ENCODE measurements at regions not wholly inside any gene's neighbourhood (a gene's known extent, or its start where the extent isn't known, plus 50 kb on each side); places are given as distances from the start of the nearest gene placed in this dataset.

DNA sequence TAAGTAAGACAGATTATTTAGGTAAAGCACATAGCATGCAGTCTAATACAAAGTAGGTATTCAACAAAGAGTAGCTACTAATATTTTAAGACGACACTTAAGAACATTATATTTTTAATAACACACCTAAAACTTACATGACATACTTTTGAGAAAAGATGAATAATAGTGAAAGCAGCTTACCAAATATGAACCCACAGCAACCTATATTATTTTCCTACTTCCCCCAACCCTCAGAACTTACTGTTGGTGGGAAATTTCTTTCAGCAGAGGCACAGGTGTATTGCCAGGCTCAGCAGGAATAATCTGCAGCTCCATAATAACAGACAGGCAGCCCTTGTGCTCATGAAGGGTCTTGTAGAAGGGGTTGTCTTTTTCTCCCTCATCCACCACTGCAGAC lies 498.9 kb downstream of the GLUD2 start:
- Histone ChIP-seq H3K27me3 (no peaks in the 10 kb centered on the region), H3K4me3 (no peak overlapping the region), H3K9me3 (peaks cover 0 to 5% (median 0%) of the 10 kb centered on the region in 4 donors), H3K27ac (no peak overlapping the region), H3K36me3 (no peaks in the 10 kb centered on the region), H3K4me1 (no peaks in the 10 kb centered on the region)
- DNase-seq, result no peak
- 88 to 92% methylated on average over 1 of the region's 1 CpG for WGBS, 2 donors
- ATAC-seq (ENCODE audit: low FRiP score in 2 of 2), result no peak
- TF ChIP-seq EP300 (IDR thresholded peaks at IDR 0.05), result no peak
- no peak for TF ChIP-seq POLR2AphosphoS5 (IDR thresholded peaks at IDR 0.05)
- no peak for TF ChIP-seq POLR2A (IDR thresholded peaks at IDR 0.05)
- TF ChIP-seq CTCF (IDR thresholded peaks at IDR 0.05), result no peak

DNA sequence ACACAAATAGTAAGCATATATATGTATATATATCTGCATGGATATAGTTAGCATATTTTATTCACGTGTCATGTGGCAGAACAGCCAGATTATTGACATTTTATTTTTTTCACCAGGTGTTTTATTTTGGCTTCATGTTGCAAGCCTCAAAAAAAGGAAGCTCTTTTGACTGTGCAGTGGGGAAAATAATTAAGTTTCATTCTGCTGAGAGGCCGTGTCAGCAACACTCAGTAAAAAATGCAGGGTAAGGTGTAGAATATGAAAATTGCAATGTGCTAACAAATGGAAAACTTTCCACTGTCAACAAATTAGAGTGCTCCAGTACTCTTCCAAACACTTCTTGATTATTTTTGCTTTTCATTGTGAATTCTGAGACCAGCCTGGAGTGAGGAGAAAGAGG lies 511.5 kb downstream of the GLUD2 start:
- no peaks in the 10 kb centered on the region for H3K36me3 ChIP-seq
- H3K27ac ChIP-seq, result no peak overlapping the region
- no peaks in the 10 kb centered on the region for H3K9me3 ChIP-seq
- no peak for DNase-seq
- WGBS, 2 donors, result 26 to 30% methylated on average over 2 of the region's 2 CpGs
- TF ChIP-seq CTCF (IDR thresholded peaks at IDR 0.05) (no peak), POLR2AphosphoS5 (IDR thresholded peaks at IDR 0.05) (no peak), EP300 (IDR thresholded peaks at IDR 0.05) (no peak), POLR2A (IDR thresholded peaks at IDR 0.05) (no peak)
- ATAC-seq (ENCODE audit: low FRiP score in 2 of 2), result no peak
- no peaks in the 10 kb centered on the region for H3K27me3 ChIP-seq
- H3K4me1 ChIP-seq, result no peaks in the 10 kb centered on the region
- no peak overlapping the region for H3K4me3 ChIP-seq

DNA sequence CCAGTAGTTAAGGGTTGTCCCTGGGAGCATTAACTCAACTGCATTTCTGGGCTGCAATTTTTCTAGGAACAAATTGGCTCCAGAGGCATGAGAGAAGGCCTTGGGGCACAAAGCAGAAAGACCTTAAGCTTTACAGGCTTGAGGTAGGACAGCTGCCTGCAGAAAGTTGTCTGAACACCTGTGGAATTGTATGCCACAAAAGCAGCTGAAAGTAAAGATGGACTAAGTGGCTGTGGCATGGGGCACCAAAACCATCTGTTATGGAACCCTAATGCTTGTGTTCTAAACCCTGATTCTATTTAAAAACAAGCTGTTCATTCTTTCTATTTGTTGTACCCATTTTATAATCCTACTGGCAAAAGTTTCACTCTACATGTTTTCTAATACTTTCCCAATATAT lies 515.2 kb downstream of the GLUD2 start:
- no peak for TF ChIP-seq POLR2A (IDR thresholded peaks at IDR 0.05)
- no peak for TF ChIP-seq EP300 (IDR thresholded peaks at IDR 0.05)
- TF ChIP-seq POLR2AphosphoS5 (IDR thresholded peaks at IDR 0.05), result no peak
- no peak for TF ChIP-seq CTCF (IDR thresholded peaks at IDR 0.05)
- DNase-seq (no peak), ATAC-seq (ENCODE audit: low FRiP score in 2 of 2) (no peak)
- Histone ChIP-seq H3K9me3 (no peaks in the 10 kb centered on the region), H3K4me1 (no peaks in the 10 kb centered on the region), H3K27ac (no peak overlapping the region), H3K4me3 (no peak overlapping the region), H3K36me3 (no peaks in the 10 kb centered on the region), H3K27me3 (no peaks in the 10 kb centered on the region)

DNA sequence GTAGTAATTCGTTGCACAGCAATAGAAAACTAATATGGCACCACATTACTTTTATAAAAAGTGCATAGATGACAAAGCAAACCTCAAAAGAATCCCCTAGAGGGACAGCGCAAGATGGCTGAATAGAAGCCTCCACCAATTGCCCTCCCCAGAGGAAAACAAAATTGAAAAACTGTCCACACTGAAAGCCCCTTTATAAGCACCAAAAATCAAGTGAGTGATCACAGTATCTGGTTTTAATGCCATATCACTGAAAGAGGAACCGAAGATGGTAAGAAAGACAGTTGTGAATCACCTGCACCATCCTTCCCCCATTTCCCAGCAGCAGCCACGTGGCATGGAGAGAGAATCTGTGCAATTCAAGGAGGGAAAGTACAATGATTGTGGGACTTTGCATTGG lies 522.2 kb downstream of the GLUD2 start:
- no peak for TF ChIP-seq EP300 (IDR thresholded peaks at IDR 0.05)
- Histone ChIP-seq H3K27me3 (no peaks in the 10 kb centered on the region), H3K36me3 (no peaks in the 10 kb centered on the region), H3K27ac (no peak overlapping the region), H3K4me1 (no peaks in the 10 kb centered on the region), H3K4me3 (no peak overlapping the region), H3K9me3 (no peaks in the 10 kb centered on the region)
- 65 to 82% methylated on average over 4 of the region's 4 CpGs for WGBS, 2 donors
- no peak for ATAC-seq (ENCODE audit: low FRiP score in 2 of 2)
- DNase-seq, result no peak

DNA sequence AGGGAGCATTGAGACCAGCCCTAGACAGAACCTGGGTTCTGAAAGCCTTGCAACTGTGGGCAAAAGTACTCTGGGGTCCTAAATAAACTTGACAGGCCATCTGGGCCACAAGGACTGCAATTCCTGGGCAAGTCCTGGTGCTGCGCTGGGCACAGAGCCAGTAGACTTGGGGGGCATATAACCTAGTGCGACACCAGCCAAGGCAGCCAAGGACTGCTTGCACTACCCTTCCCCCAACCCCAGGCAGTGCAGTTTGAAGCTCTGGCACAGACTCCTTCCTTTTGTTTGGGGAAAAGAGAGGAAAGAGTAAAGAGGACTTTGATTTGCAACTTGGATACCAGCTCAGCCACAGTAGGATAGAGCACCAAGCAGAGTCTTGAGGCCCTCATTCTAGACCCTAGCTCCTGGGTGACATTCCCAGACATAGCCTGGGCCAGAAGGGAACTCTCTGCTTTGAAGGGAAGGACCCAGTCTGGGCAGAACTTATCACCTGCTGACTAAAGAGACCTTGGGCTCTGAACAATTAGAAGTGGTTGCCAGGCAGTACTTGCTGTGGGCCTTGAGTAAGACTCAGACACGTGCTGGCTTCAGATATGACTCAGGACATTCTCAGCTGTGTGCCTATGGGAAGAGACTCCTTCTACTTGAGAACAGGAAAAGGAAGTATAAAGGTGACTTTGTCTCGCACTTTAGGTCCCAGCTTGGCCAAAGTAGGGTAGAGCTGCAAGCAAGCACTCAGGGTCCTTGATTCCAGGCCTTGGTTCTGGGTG lies 522.8 kb downstream of the GLUD2 start:
- no peaks in the 10 kb centered on the region for H3K9me3 ChIP-seq
- no peak for TF ChIP-seq CTCF (IDR thresholded peaks at IDR 0.05)
- no peak for TF ChIP-seq EP300 (IDR thresholded peaks at IDR 0.05)
- TF ChIP-seq POLR2A (IDR thresholded peaks at IDR 0.05), result no peak
- no peak for TF ChIP-seq POLR2AphosphoS5 (IDR thresholded peaks at IDR 0.05)
- no peak overlapping the region for H3K27ac ChIP-seq
- H3K4me1 ChIP-seq, result no peaks in the 10 kb centered on the region
- DNase-seq (no peak), ATAC-seq (ENCODE audit: low FRiP score in 2 of 2) (no peak)
- 74 to 77% methylated on average over 3 to 4 of the region's 4 CpGs for WGBS, 2 donors
- H3K27me3 ChIP-seq, result no peaks in the 10 kb centered on the region
- H3K4me3 ChIP-seq, result no peak overlapping the region
- H3K36me3 ChIP-seq, result no peaks in the 10 kb centered on the region
